GM10248 (cell line): ENCODE measurements at regions not wholly inside any gene's neighbourhood (a gene's known extent, or its start where the extent isn't known, plus 50 kb on each side); places are given as distances from the start of the nearest gene placed in this dataset.
A peak's percentile ranks its signal among the peaks of the same experiment; 100 is the strongest.

ENCODE experiments used
- CTCF ChIA-PET: fragments of 300-600 bp; sonication (Branson Sonifier 250); formaldehyde crosslinking; extraction: SDS; loops from one replicate; lab custom pipeline; 2021; ENCODE audit warnings: antibody characterized with exemption; lab: Yijun Ruan, JAX
- POLR2A ChIA-PET: fragments of 350-650 bp; sonication (Branson Sonifier 250); formaldehyde crosslinking; extraction: SDS; loops from one replicate; lab custom pipeline; 2020; ENCODE audit warnings: antibody characterized with exemption; lab: Yijun Ruan, JAX
- DNase-seq: peaks from one replicate; pipeline ENCODE4 v3.0.0; 2012; ENCODE audit errors: extremely low spot score
- TF ChIP-seq, protein P1 (sequence below): IDR thresholded peaks from 2 replicates; pipeline ENCODE4 v1.5.1; 2012; ENCODE audit warnings: mild to moderate bottlenecking, low read depth; ENCODE audit errors: extremely low read depth, missing control alignments, control extremely low read depth

DNA sequence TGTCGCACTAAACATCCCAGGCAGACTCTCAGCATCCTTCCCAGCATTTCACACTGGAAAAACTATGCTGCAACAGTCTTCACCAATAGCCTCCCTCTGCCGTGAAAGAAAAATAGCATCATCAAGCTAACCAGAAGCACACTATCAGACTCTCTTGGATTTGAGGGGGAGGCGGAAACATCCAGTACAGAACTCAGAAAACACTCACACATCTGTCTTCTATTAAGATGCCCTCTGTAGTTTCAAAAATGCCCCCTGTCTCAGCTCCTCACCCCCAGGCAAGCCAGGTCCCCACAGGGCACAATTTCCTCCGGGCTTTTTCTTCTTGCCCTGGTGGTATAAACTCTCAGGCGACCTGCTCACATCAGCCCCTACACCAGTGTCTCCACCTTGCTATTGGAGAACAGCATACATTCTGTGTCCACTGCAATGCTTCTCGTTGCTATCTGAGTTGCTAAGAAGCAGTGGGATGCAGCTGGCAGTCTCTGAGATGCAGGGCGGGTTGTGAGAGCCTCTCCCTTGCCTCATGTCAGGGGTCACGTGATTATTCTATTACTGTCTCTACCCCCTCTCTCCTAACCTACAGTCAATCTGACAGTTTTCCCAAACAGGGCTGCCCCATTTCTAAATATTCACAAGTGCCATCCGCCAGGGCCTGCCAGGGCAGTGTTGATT, 189.9 kb downstream of the INO80D start:
- TF ChIP-seq, protein P1, sequence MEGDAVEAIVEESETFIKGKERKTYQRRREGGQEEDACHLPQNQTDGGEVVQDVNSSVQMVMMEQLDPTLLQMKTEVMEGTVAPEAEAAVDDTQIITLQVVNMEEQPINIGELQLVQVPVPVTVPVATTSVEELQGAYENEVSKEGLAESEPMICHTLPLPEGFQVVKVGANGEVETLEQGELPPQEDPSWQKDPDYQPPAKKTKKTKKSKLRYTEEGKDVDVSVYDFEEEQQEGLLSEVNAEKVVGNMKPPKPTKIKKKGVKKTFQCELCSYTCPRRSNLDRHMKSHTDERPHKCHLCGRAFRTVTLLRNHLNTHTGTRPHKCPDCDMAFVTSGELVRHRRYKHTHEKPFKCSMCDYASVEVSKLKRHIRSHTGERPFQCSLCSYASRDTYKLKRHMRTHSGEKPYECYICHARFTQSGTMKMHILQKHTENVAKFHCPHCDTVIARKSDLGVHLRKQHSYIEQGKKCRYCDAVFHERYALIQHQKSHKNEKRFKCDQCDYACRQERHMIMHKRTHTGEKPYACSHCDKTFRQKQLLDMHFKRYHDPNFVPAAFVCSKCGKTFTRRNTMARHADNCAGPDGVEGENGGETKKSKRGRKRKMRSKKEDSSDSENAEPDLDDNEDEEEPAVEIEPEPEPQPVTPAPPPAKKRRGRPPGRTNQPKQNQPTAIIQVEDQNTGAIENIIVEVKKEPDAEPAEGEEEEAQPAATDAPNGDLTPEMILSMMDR = no peak
- CTCF ChIA-PET = no interaction called here
- DNase-seq = no peak
- POLR2A ChIA-PET = no interaction called here

DNA sequence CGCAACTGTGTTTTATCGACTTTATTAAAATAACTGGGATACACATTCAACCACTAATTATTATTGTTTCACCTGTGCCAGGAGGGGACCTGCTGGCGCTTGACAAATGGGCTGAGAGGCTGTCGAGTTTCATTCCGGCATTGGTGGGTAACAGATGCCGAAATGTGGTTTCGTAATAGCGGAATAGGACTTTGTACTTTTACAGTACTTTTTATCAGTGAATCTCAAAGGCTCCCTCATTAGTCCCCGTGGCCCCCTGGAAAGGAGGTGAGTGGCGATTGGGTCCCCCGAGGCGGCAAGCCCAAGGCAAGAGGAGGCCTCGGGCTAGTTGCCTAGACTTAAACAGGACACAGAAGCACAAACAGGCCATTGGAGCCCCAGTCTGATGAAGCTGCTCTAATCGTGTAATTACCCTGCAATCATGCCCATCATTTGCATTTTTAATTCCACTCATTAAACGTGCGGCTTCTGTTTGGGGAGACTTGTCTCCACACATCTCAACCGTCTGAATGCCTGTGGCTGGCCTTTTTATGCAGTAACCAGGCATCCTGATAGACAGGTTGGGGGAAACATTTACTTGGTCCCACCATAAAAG, 193.2 kb downstream of the INO80D start:
- CTCF ChIA-PET = interaction anchor here (0.9 to 1.2 kb wide), 3 partner anchors 8 to 20 kb away, joined by 3 to 5 read pairs (median 3); no protein-coding TSS in a partner anchor
- POLR2A ChIA-PET = no interaction called here
- TF ChIP-seq, protein P1 = no peak
- no peak for DNase-seq

DNA sequence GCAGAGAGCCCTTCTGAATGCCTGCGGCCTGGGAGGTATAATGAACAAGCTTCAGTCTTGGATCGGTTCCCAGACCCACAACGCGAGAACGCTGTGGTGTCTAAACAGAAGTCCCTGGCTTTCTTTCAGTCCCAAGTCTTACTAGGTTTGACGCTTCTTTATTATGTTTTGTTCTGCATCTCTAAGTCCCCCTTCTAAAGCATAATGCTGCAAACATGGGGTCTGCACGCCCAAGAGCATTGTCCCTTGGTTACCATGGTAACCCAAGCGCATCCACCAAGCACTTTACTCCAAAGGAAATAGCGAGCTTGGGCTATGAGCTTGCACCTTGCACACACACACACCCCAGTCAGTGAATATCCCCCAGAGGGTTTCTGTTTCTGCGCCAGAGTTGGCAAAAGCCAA, 193.7 kb downstream of the INO80D start:
- POLR2A ChIA-PET = no interaction called here
- TF ChIP-seq, protein P1 = no peak
- DNase-seq = no peak
- CTCF ChIA-PET = no interaction called here

DNA sequence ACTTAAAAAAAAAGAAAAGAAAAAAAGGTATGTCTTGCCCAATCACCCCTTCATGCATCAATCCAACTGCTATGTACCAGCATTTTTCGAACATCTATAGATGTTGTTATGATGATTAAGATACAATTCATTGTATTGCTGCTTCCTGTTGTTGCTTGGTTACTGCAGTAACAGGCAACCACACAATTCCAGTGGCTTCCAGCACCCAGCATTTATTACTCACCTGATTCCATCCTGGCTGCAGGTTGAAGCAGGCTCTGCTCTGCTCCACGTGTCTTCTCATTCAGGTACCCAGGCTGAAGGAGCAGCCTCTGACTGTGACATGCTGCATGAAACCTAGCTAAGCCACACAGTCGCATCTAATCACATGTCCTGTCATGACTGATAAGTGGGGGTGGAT, 196.9 kb downstream of the INO80D start:
- POLR2A ChIA-PET = no interaction called here
- TF ChIP-seq, protein P1 = no peak
- DNase-seq = no peak
- CTCF ChIA-PET = interaction anchor here (1.2 kb wide), 1 partner anchor 15 kb away, joined by 3 read pairs; no protein-coding TSS in a partner anchor

DNA sequence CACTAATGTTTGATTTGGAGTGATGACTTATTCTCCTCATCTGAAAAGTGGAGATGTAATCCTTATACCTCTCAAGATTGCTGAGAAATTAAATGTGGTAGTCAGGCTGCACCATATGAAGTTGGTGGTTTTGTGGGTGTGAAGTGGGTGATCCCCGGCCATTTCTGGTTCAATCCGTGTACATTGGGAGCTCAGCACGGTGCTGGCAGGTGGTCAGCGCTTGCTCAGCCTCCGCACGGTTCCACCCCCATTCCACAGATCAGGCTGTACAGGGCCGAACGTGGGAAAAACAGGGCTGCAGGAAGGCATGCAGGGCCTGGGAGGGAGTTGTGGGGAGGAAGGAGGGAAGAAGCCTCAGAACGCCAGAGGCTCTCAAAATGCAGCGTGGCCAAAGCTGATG, 198.3 kb downstream of the INO80D start:
- ChIA-PET CTCF (interaction anchor here (1.2 to 5.4 kb wide), 3 partner anchors 10 to 112 kb away, joined by 3 to 51 read pairs (median 34); no protein-coding TSS in a partner anchor), POLR2A (no interaction called here)
- TF ChIP-seq, protein P1 = no peak
- DNase-seq = no peak

DNA sequence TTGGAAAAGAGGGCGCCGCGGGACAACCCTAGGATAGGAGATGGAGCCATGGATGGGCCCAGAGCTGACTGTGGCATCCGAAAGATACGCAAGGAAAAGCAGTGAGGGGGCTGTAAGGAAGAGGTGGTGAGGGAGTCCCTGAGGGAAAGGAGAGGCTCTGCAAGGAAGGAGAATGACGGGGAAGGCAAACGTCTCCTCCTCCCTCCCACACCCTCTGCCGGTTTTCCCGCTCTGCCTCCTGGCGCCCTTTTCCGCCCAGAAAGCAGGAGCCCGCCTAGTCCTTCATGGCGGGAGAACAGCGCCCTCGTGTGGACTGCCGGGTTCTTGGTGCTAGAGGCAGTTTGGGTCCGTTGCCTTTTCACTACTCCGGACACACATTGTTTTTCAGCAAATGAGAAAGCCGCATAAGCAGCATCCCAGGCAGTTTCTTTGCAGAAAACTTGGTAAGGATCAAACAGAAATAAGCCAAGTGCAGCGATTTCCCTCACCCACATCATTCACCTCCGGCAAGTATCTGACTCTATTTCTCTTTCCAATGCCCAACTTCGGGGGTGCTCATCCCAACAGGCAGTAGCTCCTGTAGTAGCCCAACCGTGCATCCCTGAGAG, 200.4 kb downstream of the INO80D start:
- TF ChIP-seq, protein P1 = peak; percentile 95
- DNase-seq = peak; percentile 80
- ChIA-PET CTCF (interaction anchor here (0.6 to 5.4 kb wide), 12 partner anchors 8 to 132 kb away, joined by 3 to 51 read pairs (median 5); no protein-coding TSS in a partner anchor), POLR2A (no interaction called here)
